Trophoblast cell (in vitro differentiated cells and primary cell): ENCODE measurements at regions not wholly inside any gene's neighbourhood (a gene's known extent, or its start where the extent isn't known, plus 50 kb on each side); places are given as distances from the start of the nearest gene placed in this dataset.

ENCODE experiments used
- DNase-seq, 2 donors: peaks; one replicate each; pipeline ENCODE4 v3.0.0-alpha.2; 2016
- H2AFZ ChIP-seq: 2 replicates; pipeline ENCODE4 v1.6.1; 2013; ENCODE audit warnings: low read length, moderate library complexity, mild to moderate bottlenecking; ENCODE audit not compliant: insufficient read depth, poor library complexity
- H2AK5ac ChIP-seq: 2 replicates; pipeline ENCODE4 v1.6.1; 2013; ENCODE audit warnings: mild to moderate bottlenecking, low read length
- H2BK120ac ChIP-seq: 2 replicates; pipeline ENCODE4 v1.6.1; 2013; ENCODE audit warnings: low read length, mild to moderate bottlenecking, moderate library complexity; ENCODE audit not compliant: insufficient read depth, poor library complexity
- H2BK12ac ChIP-seq: 2 replicates; pipeline ENCODE4 v1.6.1; 2013; ENCODE audit warnings: mild to moderate bottlenecking, low read length, moderate library complexity
- H2BK5ac ChIP-seq: 2 replicates; pipeline ENCODE4 v1.6.1; 2013; ENCODE audit warnings: low read length, low read depth, moderate library complexity, mild to moderate bottlenecking; ENCODE audit not compliant: poor library complexity
- H3K14ac ChIP-seq: 2 replicates; pipeline ENCODE4 v1.6.1; 2013; ENCODE audit warnings: mild to moderate bottlenecking, low read length
- H3K18ac ChIP-seq: 2 replicates; pipeline ENCODE4 v1.6.1; 2013; ENCODE audit warnings: mild to moderate bottlenecking, low read length
- H3K23ac ChIP-seq: 2 replicates; pipeline ENCODE4 v1.6.1; 2013; ENCODE audit warnings: low read length
- H3K27ac ChIP-seq: 2 replicates; pipeline ENCODE4 v1.5.1; 2013; ENCODE audit warnings: low read depth, mild to moderate bottlenecking, inconsistent platforms, low read length, moderate library complexity
- H3K27me3 ChIP-seq: 2 replicates; pipeline ENCODE4 v1.6.1; 2013; ENCODE audit warnings: inconsistent platforms, mild to moderate bottlenecking, low read length, moderate library complexity; ENCODE audit not compliant: insufficient read depth
- H3K36me3 ChIP-seq, 2 experiments: 1 replicate in 1 of 2; 2 replicates in 1 of 2; pipeline ENCODE4 v1.6.1; 2013; ENCODE audit warnings: low read length in 2 of 2, mild to moderate bottlenecking in 2 of 2, moderate library complexity in 1 of 2; ENCODE audit not compliant: insufficient read depth in 2 of 2, control insufficient read depth in 1 of 2
- H3K4ac ChIP-seq: 2 replicates; pipeline ENCODE4 v1.6.1; 2013; ENCODE audit warnings: low read depth, mild to moderate bottlenecking, low read length, moderate library complexity
- H3K4me1 ChIP-seq, 2 experiments: 1 replicate in 1 of 2; 2 replicates in 1 of 2; pipeline ENCODE4 v1.6.1; 2013; ENCODE audit warnings: low read length in 2 of 2, mild to moderate bottlenecking in 2 of 2, moderate library complexity in 1 of 2; ENCODE audit not compliant: insufficient read depth in 2 of 2, control insufficient read depth in 1 of 2
- H3K4me2 ChIP-seq: 2 replicates; pipeline ENCODE4 v1.6.1; 2013; ENCODE audit warnings: inconsistent platforms, mild to moderate bottlenecking, low read length, moderate library complexity
- H3K4me3 ChIP-seq: 2 replicates; pipeline ENCODE4 v1.5.1; 2013; ENCODE audit warnings: mild to moderate bottlenecking, low read depth, low read length, inconsistent platforms
- H3K79me1 ChIP-seq: one replicate; pipeline ENCODE4 v1.6.1; 2013; ENCODE audit warnings: low read length
- H3K79me2 ChIP-seq: 2 replicates; pipeline ENCODE4 v1.6.1; 2013; ENCODE audit warnings: low read length, mild to moderate bottlenecking; ENCODE audit not compliant: control insufficient read depth, insufficient read depth, poor library complexity
- H3K9ac ChIP-seq: 2 replicates; pipeline ENCODE4 v1.6.1; 2013; ENCODE audit warnings: mild to moderate bottlenecking, low read length
- H3K9me3 ChIP-seq: 2 replicates; pipeline ENCODE4 v1.6.1; 2013; ENCODE audit warnings: low read depth, mild to moderate bottlenecking, control low read depth, inconsistent platforms, low read length; ENCODE audit not compliant: insufficient read depth
- H4K12ac ChIP-seq: 2 replicates; pipeline ENCODE4 v1.6.1; 2013; ENCODE audit warnings: low read depth, mild to moderate bottlenecking, low read length, moderate library complexity
- H4K8ac ChIP-seq: 2 replicates; pipeline ENCODE4 v1.6.1; 2013; ENCODE audit warnings: low read depth, mild to moderate bottlenecking, low read length, moderate library complexity
- H4K91ac ChIP-seq: one replicate; pipeline ENCODE4 v1.6.1; 2013; ENCODE audit warnings: low read depth, mild to moderate bottlenecking, low read length, moderate library complexity
- WGBS: extraction: QIAGEN DNeasy Blood & Tissue Kit; methylation state at CpG from one replicate; pipeline ENCODE4 v1.1.7; 2013; ENCODE audit warnings: missing lambda C conversion rate; ENCODE audit not compliant: insufficient read length, insufficient coverage; ENCODE audit errors: extremely low coverage; 5-methylcytosine and 5-hydroxymethylcytosine counted together

DNA sequence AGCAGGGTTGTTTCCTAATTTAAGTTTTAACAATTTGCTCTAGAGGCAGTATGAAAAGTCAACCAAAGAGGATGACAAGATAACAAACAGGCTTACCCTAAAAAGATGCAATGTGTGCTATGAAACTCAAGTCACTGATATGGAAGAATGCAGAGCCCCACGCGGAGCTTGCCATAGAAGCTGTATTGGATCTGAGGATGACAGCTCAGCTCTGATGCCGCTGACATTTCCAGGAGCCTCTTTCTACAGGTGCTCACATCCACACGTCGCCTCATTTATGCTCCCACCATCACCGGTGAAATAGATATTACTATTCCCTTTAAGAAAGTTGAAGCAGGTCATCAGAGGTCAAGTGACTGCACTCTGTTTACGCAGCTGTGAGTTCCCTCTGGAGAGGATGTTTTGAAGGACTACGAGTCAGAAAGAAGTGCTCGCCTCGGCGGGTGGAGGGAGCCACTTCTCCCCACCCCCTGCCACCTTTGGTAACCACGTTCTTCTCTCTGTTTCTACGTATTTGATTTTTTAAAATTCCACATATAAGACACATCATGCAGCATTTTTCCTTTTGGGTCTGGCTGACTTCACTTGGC lies 275.4 kb downstream of the GLRX3 start:
- Histone ChIP-seq H3K23ac (no peak overlapping the region), H3K4ac (no peak overlapping the region), H2BK5ac (no peak overlapping the region), H4K8ac (no peak overlapping the region), H3K79me2 (no peaks in the 10 kb centered on the region), H3K36me3 (no peaks in the 10 kb centered on the region), H2BK120ac (no peak overlapping the region), H2BK12ac (no peak overlapping the region), H2AFZ (no peak overlapping the region), H3K4me1 (no peaks in the 10 kb centered on the region), H2AK5ac (no peak overlapping the region), H4K91ac (no peak overlapping the region), H4K12ac (no peak overlapping the region), H3K4me2 (no peak overlapping the region), H3K9me3 (no peaks in the 10 kb centered on the region), H3K27me3 (no peaks in the 10 kb centered on the region), H3K18ac (no peak overlapping the region), H3K14ac (no peak overlapping the region), H3K79me1 (no peaks in the 10 kb centered on the region), H3K27ac (no peak overlapping the region), H3K9ac (no peak overlapping the region), H3K4me3 (no peak overlapping the region)
- DNase-seq: no peak
- WGBS: no CpG with 5 or more reads among the region's 13 CpGs

DNA sequence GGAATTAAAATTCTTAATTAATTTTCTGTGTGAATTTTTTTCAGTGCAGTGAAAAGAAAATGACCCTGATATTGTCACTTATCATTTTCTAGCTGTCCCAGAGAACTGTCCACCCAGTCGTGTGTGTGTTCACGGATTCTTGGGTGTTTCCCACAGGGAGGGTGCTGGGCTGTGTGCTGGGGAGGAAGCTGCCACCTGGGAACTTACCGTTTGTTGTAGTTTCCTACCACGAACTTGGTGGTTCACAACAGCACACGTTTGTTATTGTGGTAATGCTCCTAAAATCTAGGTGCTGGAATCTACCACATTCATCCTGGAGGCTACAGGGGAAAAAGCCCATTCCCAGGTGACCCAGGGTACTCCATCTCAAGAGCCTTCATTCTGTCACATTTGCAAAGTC lies 276.1 kb downstream of the GLRX3 start:
- no peak overlapping the region for H2BK120ac ChIP-seq
- H3K79me2 ChIP-seq: no peaks in the 10 kb centered on the region
- no peak overlapping the region for H3K18ac ChIP-seq
- no peak overlapping the region for H4K12ac ChIP-seq
- no peak overlapping the region for H3K4ac ChIP-seq
- no peaks in the 10 kb centered on the region for H3K27me3 ChIP-seq
- no peak for DNase-seq
- no peak overlapping the region for H3K4me3 ChIP-seq
- no peak overlapping the region for H2AK5ac ChIP-seq
- H3K9me3 ChIP-seq: no peaks in the 10 kb centered on the region
- no peak overlapping the region for H3K4me2 ChIP-seq
- H2BK12ac ChIP-seq: no peak overlapping the region
- H3K23ac ChIP-seq: no peak overlapping the region
- no peak overlapping the region for H3K9ac ChIP-seq
- H3K4me1 ChIP-seq: no peaks in the 10 kb centered on the region
- no peak overlapping the region for H3K14ac ChIP-seq
- no peaks in the 10 kb centered on the region for H3K36me3 ChIP-seq
- no CpG with 5 or more reads among the region's 5 CpGs for WGBS
- H3K79me1 ChIP-seq: no peaks in the 10 kb centered on the region
- H4K8ac ChIP-seq: no peak overlapping the region
- no peak overlapping the region for H2AFZ ChIP-seq
- no peak overlapping the region for H3K27ac ChIP-seq
- no peak overlapping the region for H2BK5ac ChIP-seq
- H4K91ac ChIP-seq: no peak overlapping the region

DNA sequence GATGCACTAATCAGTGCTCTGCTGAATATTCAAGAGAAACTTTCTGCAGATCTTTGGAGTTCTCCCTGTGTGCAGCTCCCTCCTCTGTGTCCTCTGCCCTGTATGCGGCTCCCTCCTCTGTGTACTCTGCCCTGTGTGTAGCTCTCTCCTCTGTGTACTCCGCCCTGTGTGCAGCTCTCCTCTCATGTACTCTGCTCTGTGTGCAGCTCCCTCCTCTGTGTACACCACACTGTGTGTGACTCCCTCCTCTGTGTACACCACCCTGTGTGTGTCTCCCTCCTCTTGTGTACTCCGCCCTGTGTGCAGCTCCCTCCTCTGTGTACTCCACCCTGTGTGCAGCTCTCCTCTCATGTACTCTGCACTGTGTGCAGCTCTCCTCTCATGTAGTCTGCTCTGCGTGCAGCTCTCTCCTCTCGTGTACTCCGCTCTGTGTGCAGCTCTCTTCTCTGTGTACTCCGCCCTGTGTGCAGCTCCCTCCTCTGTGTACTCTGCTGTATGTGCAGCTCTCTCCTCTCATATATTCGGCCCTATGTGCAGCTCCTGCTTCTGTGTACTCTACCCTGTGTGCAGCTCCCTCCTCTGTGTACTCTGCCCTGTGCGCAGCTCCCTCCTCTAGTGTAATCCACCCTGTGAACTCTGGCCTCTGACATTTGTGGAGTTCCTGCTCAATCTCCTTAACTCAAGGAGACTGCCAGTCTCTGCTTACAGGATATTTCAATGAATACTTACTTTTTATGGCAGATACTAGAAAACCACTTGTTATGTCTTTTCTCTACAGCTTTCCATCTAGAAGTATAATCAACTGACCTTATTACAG lies 280.4 kb downstream of the GLRX3 start:
- no peak overlapping the region for H3K27ac ChIP-seq
- no peaks in the 10 kb centered on the region for H3K27me3 ChIP-seq
- H3K36me3 ChIP-seq: no peaks in the 10 kb centered on the region
- H4K91ac ChIP-seq: no peak overlapping the region
- H3K23ac ChIP-seq: no peak overlapping the region
- H3K18ac ChIP-seq: no peak overlapping the region
- no peak overlapping the region for H2AFZ ChIP-seq
- H4K12ac ChIP-seq: no peak overlapping the region
- no peaks in the 10 kb centered on the region for H3K4me1 ChIP-seq
- H3K14ac ChIP-seq: no peak overlapping the region
- H2AK5ac ChIP-seq: no peak overlapping the region
- no peak overlapping the region for H3K4me3 ChIP-seq
- no peak for DNase-seq
- no peaks in the 10 kb centered on the region for H3K9me3 ChIP-seq
- no peak overlapping the region for H2BK5ac ChIP-seq
- H2BK120ac ChIP-seq: no peak overlapping the region
- H3K9ac ChIP-seq: no peak overlapping the region
- H3K79me2 ChIP-seq: no peaks in the 10 kb centered on the region
- H3K79me1 ChIP-seq: no peaks in the 10 kb centered on the region
- H3K4me2 ChIP-seq: no peak overlapping the region
- no peak overlapping the region for H4K8ac ChIP-seq
- WGBS: no CpG with 5 or more reads among the region's 9 CpGs
- H3K4ac ChIP-seq: no peak overlapping the region
- no peak overlapping the region for H2BK12ac ChIP-seq

DNA sequence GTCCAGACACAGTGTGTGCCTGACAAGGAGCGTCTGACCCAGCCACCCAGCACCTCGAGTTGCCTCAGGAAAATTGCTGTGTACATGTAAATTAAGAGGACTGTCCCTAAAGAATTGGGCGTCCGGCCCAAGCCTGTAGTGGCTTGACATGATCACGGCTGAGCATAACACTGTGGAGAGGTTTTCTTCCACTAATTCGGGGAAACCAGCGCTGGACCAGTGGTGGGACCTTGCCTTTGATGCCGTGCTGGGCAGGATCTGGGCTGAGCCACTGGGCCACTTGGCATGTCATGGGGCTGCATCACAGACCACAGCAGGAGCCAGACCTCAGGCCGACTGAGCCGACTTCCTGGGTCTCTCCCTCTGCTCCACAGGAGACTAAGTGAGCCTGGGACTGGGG lies 282.5 kb downstream of the GLRX3 start:
- no peaks in the 10 kb centered on the region for H3K9me3 ChIP-seq
- no peak overlapping the region for H4K8ac ChIP-seq
- H3K27ac ChIP-seq: no peak overlapping the region
- no peak overlapping the region for H3K18ac ChIP-seq
- H3K27me3 ChIP-seq: no peaks in the 10 kb centered on the region
- no peak overlapping the region for H3K14ac ChIP-seq
- H2BK120ac ChIP-seq: no peak overlapping the region
- H2BK12ac ChIP-seq: no peak overlapping the region
- no peak for DNase-seq
- H2AK5ac ChIP-seq: no peak overlapping the region
- H2BK5ac ChIP-seq: no peak overlapping the region
- H3K79me1 ChIP-seq: no peaks in the 10 kb centered on the region
- H3K4ac ChIP-seq: no peak overlapping the region
- H4K91ac ChIP-seq: no peak overlapping the region
- H3K4me2 ChIP-seq: no peak overlapping the region
- no peak overlapping the region for H3K4me3 ChIP-seq
- no peak overlapping the region for H3K23ac ChIP-seq
- no peaks in the 10 kb centered on the region for H3K36me3 ChIP-seq
- H2AFZ ChIP-seq: no peak overlapping the region
- H3K79me2 ChIP-seq: no peaks in the 10 kb centered on the region
- no CpG with 5 or more reads among the region's 10 CpGs for WGBS
- no peak overlapping the region for H4K12ac ChIP-seq
- H3K9ac ChIP-seq: no peak overlapping the region
- H3K4me1 ChIP-seq: no peaks in the 10 kb centered on the region
